Esophagus (tissue), 2 donors: ENCODE measurements at regions not wholly inside any gene's neighbourhood (a gene's known extent, or its start where the extent isn't known, plus 50 kb on each side); places are given as distances from the start of the nearest gene placed in this dataset.

Experiments
- H3K27ac ChIP-seq, 2 donors: one replicate each; pipeline ENCODE4 v1.5.1; 2013; ENCODE audit warnings: low read depth in 2 of 2, mild to moderate bottlenecking in 2 of 2, inconsistent platforms in 1 of 2, low read length in 1 of 2, moderate library complexity in 1 of 2
- H3K27me3 ChIP-seq, 2 donors: one replicate each; pipeline ENCODE4 v1.6.1; 2013; ENCODE audit warnings: low read length in 2 of 2, control low read depth in 1 of 2, mild to moderate bottlenecking in 1 of 2; ENCODE audit not compliant: insufficient read depth in 2 of 2, control insufficient read depth in 1 of 2
- H3K36me3 ChIP-seq, 2 donors: one replicate each; pipeline ENCODE4 v1.6.1; 2013; ENCODE audit warnings: low read length in 1 of 2; ENCODE audit not compliant: control insufficient read depth in 2 of 2, insufficient read depth in 2 of 2
- H3K4me1 ChIP-seq, 2 donors: one replicate each; pipeline ENCODE4 v1.6.1; 2013; ENCODE audit warnings: low read length in 1 of 2; ENCODE audit not compliant: control insufficient read depth in 2 of 2, insufficient read depth in 2 of 2
- H3K4me3 ChIP-seq, 2 donors: one replicate each; pipeline ENCODE4 v1.5.1; 2013; ENCODE audit warnings: low read length in 2 of 2, mild to moderate bottlenecking in 2 of 2, low read depth in 1 of 2, moderate library complexity in 1 of 2
- H3K9me3 ChIP-seq, 2 donors: one replicate each; pipeline ENCODE4 v1.6.1; 2013; ENCODE audit warnings: mild to moderate bottlenecking in 2 of 2, low read depth in 1 of 2, low read length in 1 of 2, moderate library complexity in 1 of 2; ENCODE audit not compliant: control insufficient read depth in 2 of 2, insufficient read depth in 1 of 2
- WGBS, 2 donors: extraction: QIAGEN DNeasy Blood & Tissue Kit; methylation state at CpG; one replicate each; pipeline ENCODE4 v1.1.7; 2013; 5-methylcytosine and 5-hydroxymethylcytosine counted together
- donor health status: healthy with polysubstance abuse.
- donor health status: Bipolar disorder and iron deficiency.

- Histone ChIP-seq H3K27ac (no peak overlapping the region), H3K4me3 (no peak overlapping the region), H3K9me3 (no peaks in the 10 kb centered on the region), H3K36me3 (no peaks in the 10 kb centered on the region), H3K27me3 (no peaks in the 10 kb centered on the region), H3K4me1 (no peaks in the 10 kb centered on the region)
- WGBS, 2 donors = 89% methylated on average over 5 of the region's 5 CpGs
Measured at GRCh38 chr13:111907341-111907880, 159.5 kb upstream of the SOX1 start.

DNA sequence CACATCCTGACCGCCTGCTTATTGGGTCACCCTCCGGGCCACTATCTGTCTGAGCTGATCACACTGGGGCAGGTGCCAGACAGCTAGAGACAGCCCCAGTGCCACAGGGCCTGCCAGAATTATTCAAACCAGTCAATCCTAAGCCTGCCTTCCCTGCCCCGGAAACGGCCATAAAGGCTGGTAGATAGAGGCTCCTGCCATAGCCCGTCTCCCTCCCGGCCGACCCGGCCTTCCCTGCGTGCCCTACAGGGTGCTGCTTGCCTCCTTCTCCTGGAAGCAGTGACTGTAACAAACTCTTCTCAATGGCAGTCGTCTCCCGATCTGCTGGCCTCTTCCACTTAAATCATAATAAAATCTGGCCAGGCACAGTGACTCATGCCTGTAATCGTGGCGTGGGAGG is 158.6 kb upstream of the SOX1 start:
- no peak overlapping the region for H3K4me3 ChIP-seq
- 74 to 87% methylated on average over 13 of the region's 13 CpGs for WGBS, 2 donors
- no peak overlapping the region for H3K27ac ChIP-seq

GRCh38 chr13:111908981-111909380 is 158.0 kb upstream of the SOX1 start:
- Histone ChIP-seq H3K4me1 (no peaks in the 10 kb centered on the region), H3K27ac (no peak overlapping the region), H3K9me3 (no peaks in the 10 kb centered on the region), H3K36me3 (no peaks in the 10 kb centered on the region), H3K27me3 (no peaks in the 10 kb centered on the region), H3K4me3 (no peak overlapping the region)
- 86 to 91% methylated on average over 8 of the region's 8 CpGs for WGBS, 2 donors

More for the DNA sequence above, 158.6 kb upstream of the SOX1 start:
- Histone ChIP-seq H3K27me3 (no peaks in the 10 kb centered on the region), H3K9me3 (no peaks in the 10 kb centered on the region), H3K36me3 (no peaks in the 10 kb centered on the region), H3K4me1 (no peaks in the 10 kb centered on the region)

- Histone ChIP-seq H3K4me1 (no peaks in the 10 kb centered on the region), H3K36me3 (no peaks in the 10 kb centered on the region), H3K9me3 (no peaks in the 10 kb centered on the region), H3K27ac (no peak overlapping the region), H3K4me3 (no peak overlapping the region), H3K27me3 (no peaks in the 10 kb centered on the region)
- 82 to 88% methylated on average over 12 of the region's 12 CpGs for WGBS, 2 donors
Measured at GRCh38 chr13:111909501-111909900, 157.4 kb upstream of the SOX1 start.

DNA sequence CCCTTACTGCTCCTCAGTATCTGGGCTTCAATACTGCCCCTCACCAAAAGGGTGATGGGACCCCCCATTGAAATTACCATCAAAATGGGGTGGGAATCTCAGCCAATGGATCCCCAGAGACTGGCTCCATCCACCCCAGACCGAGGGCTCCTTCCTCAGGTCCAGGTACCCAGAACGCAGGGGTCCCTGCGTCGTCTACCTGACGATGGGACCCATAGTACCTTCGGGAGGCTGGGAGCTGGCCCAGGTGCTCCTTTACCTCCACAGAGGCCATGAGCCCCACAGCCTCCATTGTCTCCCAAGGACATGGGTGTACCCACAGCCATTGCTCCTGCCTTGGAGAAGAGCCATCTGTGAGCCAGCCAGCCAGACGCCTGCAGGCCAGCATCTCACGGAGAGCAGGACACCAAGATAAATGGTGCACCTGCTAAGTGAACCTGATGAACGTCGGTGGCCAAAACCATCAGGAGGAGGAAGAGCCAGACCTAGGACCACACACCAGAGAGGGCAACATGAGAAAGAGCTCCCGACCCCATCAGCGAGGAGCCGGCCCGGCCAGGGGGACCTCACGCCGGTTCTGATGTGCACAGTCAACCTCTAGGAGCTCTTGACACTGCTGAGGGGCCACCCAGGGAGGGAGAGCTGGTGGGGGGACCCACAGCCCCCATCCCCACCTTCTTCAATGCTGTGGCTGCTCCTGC is 156.8 kb upstream of the SOX1 start:
- Histone ChIP-seq H3K4me1 (no peaks in the 10 kb centered on the region), H3K4me3 (no peak overlapping the region), H3K9me3 (no peaks in the 10 kb centered on the region), H3K36me3 (no peaks in the 10 kb centered on the region), H3K27me3 (no peaks in the 10 kb centered on the region), H3K27ac (no peak overlapping the region)
- 84 to 91% methylated on average over 16 of the region's 16 CpGs for WGBS, 2 donors

DNA sequence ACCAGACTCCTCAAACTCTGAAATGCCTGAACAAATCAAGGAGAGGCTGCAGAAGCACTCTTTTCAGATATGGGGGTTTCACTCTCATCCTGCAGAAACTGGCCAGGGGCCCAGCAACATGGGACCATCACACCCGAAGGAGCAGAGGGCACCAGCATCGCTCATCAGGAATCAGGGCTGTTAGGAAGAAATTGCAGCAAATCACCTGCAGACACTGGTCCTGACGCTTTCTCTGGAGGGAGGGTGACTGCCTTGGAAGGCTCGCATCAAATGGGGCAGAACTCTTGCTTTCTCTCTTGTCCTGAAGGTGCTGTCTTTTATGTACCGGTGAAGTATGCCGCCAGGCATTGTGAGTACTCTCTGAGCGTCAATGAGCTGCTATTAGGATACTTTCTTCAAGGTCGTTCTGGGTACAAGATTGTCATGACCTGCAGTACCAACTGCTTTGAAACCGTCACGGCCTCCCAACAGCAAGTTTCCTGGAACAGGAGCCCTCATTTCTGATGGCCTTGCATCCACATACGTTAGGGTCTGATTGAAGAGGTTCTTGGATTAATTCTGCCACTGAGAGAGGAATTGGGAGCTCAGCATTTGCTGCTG is 155.7 kb upstream of the SOX1 start:
- H3K27ac ChIP-seq = no peak overlapping the region
- no peaks in the 10 kb centered on the region for H3K9me3 ChIP-seq
- H3K27me3 ChIP-seq = no peaks in the 10 kb centered on the region
- no peak overlapping the region for H3K4me3 ChIP-seq
- no peaks in the 10 kb centered on the region for H3K4me1 ChIP-seq
- 86% methylated on average over 11 of the region's 11 CpGs for WGBS, 2 donors
- H3K36me3 ChIP-seq = no peaks in the 10 kb centered on the region

DNA sequence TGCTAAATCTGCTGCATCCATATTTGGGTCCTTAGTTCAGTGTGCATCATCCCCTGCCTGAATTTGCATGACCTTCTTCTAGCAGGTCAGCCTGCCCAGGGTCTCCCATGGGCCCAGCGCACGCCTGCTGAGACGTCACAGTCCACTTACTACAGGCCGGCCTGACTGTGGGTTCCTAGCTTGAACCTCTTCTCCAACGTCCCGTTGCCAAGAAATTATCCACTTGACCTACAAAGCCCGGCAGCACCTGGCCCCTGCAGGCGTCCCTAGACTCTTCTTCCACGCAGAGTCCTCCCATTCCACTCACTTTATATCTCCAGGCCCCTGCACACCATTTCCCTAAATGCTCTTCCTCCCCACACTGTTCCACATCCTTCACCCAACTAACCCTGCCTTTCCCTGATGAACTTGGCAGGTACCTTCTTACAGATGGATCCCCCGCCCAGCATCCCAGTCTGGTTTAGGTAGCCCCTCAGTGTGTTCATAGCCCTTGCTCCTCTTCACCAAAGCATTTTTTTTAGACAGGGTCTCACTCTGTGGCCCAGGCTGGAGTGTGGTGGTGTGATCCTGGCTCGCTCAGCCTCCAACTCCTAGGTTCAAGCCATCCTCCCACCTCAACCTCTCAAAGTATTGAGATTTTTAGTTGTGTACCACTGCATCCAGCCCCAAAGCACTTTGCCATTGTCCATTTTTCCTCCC is 155.0 kb upstream of the SOX1 start:
- WGBS, 2 donors = 89 to 91% methylated on average over 11 of the region's 11 CpGs
- Histone ChIP-seq H3K4me1 (no peaks in the 10 kb centered on the region), H3K27ac (no peak overlapping the region), H3K36me3 (no peaks in the 10 kb centered on the region), H3K4me3 (no peak overlapping the region), H3K9me3 (no peaks in the 10 kb centered on the region), H3K27me3 (no peaks in the 10 kb centered on the region)

DNA sequence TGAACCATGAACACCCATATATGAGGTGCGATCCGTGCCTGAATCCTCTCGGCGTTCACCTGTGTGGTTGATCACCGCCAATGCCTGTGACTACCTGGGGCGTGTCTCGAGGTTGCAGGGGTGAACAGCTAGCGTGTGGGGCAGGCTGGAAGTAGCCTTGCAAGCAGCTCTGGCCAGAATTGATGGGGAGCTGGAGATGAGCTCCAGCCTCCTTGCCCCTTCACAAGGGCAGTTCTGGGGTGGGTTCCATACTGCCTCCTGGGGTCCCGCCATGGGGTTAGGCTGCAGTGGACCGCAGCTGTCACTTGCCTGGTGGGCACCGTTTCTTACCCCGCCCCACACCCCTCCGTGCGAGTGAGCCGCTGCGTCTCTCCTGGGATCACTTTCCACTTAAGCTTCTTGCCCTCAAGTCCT is 154.5 kb upstream of the SOX1 start:
- Histone ChIP-seq H3K27ac (no peak overlapping the region), H3K9me3 (no peaks in the 10 kb centered on the region), H3K27me3 (no peaks in the 10 kb centered on the region), H3K4me1 (no peaks in the 10 kb centered on the region), H3K4me3 (no peak overlapping the region), H3K36me3 (no peaks in the 10 kb centered on the region)
- WGBS, 2 donors = 92 to 93% methylated on average over 16 of the region's 16 CpGs

DNA sequence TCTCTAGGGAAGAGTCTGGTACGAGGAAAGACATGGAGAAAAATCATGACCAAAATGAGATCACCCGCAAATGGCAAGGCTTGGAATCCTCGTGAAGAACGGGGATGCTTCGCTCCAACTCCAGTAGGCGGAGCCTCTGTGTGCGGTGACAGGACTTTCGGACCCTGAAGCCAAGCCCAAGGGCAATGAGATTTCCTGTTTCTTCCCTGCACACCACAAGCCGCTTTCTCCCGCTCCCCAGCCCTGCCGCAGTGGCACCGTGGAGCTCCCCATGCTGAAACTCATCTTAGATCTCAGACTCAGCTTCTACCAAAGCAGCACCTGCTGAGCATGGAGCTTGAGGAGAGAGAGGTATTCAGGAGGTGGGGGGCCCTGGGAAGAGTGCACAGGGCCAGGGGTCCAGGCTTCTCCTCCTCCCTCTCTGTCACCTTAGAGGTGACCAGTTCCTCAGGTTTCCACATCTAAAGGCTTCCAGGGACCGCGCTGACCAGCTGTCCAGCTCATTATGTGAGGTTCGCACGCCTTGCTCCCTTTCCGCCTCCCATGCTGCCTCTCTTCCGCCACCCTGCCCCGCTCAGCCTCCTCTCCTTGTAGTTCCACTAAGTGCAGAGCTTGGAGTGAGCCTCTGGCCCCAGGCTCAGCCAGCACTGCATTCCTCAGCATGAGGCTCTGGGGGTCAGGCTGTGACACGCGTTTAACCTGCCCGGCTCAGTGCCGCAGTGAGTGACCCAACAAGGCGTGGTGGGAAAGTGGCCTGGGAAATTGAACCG is 153.8 kb upstream of the SOX1 start:
- H3K36me3 ChIP-seq = no peaks in the 10 kb centered on the region
- WGBS, 2 donors = 70 to 71% methylated on average over 25 of the region's 25 CpGs
- H3K27me3 ChIP-seq = no peaks in the 10 kb centered on the region
- H3K9me3 ChIP-seq = no peaks in the 10 kb centered on the region
- no peak overlapping the region for H3K4me3 ChIP-seq
- H3K4me1 ChIP-seq = no peaks in the 10 kb centered on the region
- no peak overlapping the region for H3K27ac ChIP-seq
